ENCODE measurements at regions not wholly inside any gene's neighbourhood (a gene's known extent, or its start where the extent isn't known, plus 50 kb on each side); places are given as distances from the start of the nearest gene placed in this dataset.

- H3K27ac Mint-ChIP-seq (ENCODE audit: unreplicated experiment) = no peak overlapping the region
- H3K27me3 Mint-ChIP-seq (ENCODE audit: unreplicated experiment) = no peaks in the 10 kb centered on the region
- no peak for DNase-seq (ENCODE audit: extremely low spot score, unreplicated experiment)
- no peaks in the 10 kb centered on the region for H3K4me1 Mint-ChIP-seq (ENCODE audit: unreplicated experiment)
- TF ChIP-seq CTCF (IDR thresholded peaks at IDR 0.05) = no peak
- no peaks in the 10 kb centered on the region for H3K36me3 Mint-ChIP-seq (ENCODE audit: unreplicated experiment)
- H3K9me3 Mint-ChIP-seq (ENCODE audit: unreplicated experiment) = peaks cover 15% of the 10 kb centered on the region
- H3K4me3 Mint-ChIP-seq (ENCODE audit: unreplicated experiment) = no peak overlapping the region
These were observed 360.3 kb downstream of the FOXG1 start for GRCh38 chr14:29126865-29127264.

GRCh38 chr14:29140016-29140415, 373.4 kb downstream of the FOXG1 start:
- no peak for DNase-seq (ENCODE audit: extremely low spot score, unreplicated experiment)
- no peak for TF ChIP-seq CTCF (IDR thresholded peaks at IDR 0.05)
- Mint-ChIP-seq H3K4me3 (ENCODE audit: unreplicated experiment) (no peak overlapping the region), H3K36me3 (ENCODE audit: unreplicated experiment) (no peaks in the 10 kb centered on the region), H3K27ac (ENCODE audit: unreplicated experiment) (no peak overlapping the region), H3K9me3 (ENCODE audit: unreplicated experiment) (peaks cover 5% of the 10 kb centered on the region), H3K4me1 (ENCODE audit: unreplicated experiment) (no peaks in the 10 kb centered on the region), H3K27me3 (ENCODE audit: unreplicated experiment) (no peaks in the 10 kb centered on the region)

GRCh38 chr14:29144621-29145020, 378.0 kb downstream of the FOXG1 start:
- Mint-ChIP-seq H3K4me1 (ENCODE audit: unreplicated experiment) (no peaks in the 10 kb centered on the region), H3K27ac (ENCODE audit: unreplicated experiment) (no peak overlapping the region), H3K9me3 (ENCODE audit: unreplicated experiment) (no peaks in the 10 kb centered on the region), H3K27me3 (ENCODE audit: unreplicated experiment) (no peaks in the 10 kb centered on the region), H3K36me3 (ENCODE audit: unreplicated experiment) (no peaks in the 10 kb centered on the region), H3K4me3 (ENCODE audit: unreplicated experiment) (no peak overlapping the region)
- no peak for DNase-seq (ENCODE audit: extremely low spot score, unreplicated experiment)
- TF ChIP-seq CTCF (IDR thresholded peaks at IDR 0.05) = no peak

GRCh38 chr14:29148221-29148620, 381.6 kb downstream of the FOXG1 start:
- no peak overlapping the region for H3K27ac Mint-ChIP-seq (ENCODE audit: unreplicated experiment)
- no peaks in the 10 kb centered on the region for H3K27me3 Mint-ChIP-seq (ENCODE audit: unreplicated experiment)
- H3K9me3 Mint-ChIP-seq (ENCODE audit: unreplicated experiment) = peaks cover 11% of the 10 kb centered on the region
- TF ChIP-seq CTCF (IDR thresholded peaks at IDR 0.05) = no peak
- no peaks in the 10 kb centered on the region for H3K36me3 Mint-ChIP-seq (ENCODE audit: unreplicated experiment)
- H3K4me1 Mint-ChIP-seq (ENCODE audit: unreplicated experiment) = no peaks in the 10 kb centered on the region
- no peak overlapping the region for H3K4me3 Mint-ChIP-seq (ENCODE audit: unreplicated experiment)
- DNase-seq (ENCODE audit: extremely low spot score, unreplicated experiment) = no peak

GRCh38 chr14:29149798-29150197, 383.2 kb downstream of the FOXG1 start:
- Mint-ChIP-seq H3K36me3 (ENCODE audit: unreplicated experiment) (no peaks in the 10 kb centered on the region), H3K27me3 (ENCODE audit: unreplicated experiment) (no peaks in the 10 kb centered on the region), H3K9me3 (ENCODE audit: unreplicated experiment) (peaks cover 11% of the 10 kb centered on the region), H3K4me1 (ENCODE audit: unreplicated experiment) (no peaks in the 10 kb centered on the region), H3K4me3 (ENCODE audit: unreplicated experiment) (no peak overlapping the region), H3K27ac (ENCODE audit: unreplicated experiment) (no peak overlapping the region)
- TF ChIP-seq CTCF (IDR thresholded peaks at IDR 0.05) = no peak
- DNase-seq (ENCODE audit: extremely low spot score, unreplicated experiment) = no peak
